ENCODE measurements at regions not wholly inside any gene's neighbourhood (a gene's known extent, or its start where the extent isn't known, plus 50 kb on each side); places are given as distances from the start of the nearest gene placed in this dataset.
"Not testable (repeated sequence)": the region's sequence is repeated elsewhere in the genome, so short reads cannot be mapped to it uniquely, and the experiment has no call there.

GRCh38 chr12:105467710-105468366, 137.3 kb downstream of the C12orf75 start:
- Mint-ChIP-seq H3K27me3 (peaks cover 3% of the 10 kb centered on the region), H3K9me3 (no peaks in the 10 kb centered on the region), H3K27ac (no peak overlapping the region), H3K4me3 (no peak overlapping the region), H3K36me3 (no peaks in the 10 kb centered on the region), H3K4me1 (no peaks in the 10 kb centered on the region)

GRCh38 chr12:105468464-105468863, 138.0 kb downstream of the C12orf75 start:
- no peak overlapping the region for H3K27ac Mint-ChIP-seq
- H3K36me3 Mint-ChIP-seq, result no peaks in the 10 kb centered on the region
- no peaks in the 10 kb centered on the region for H3K9me3 Mint-ChIP-seq
- H3K4me1 Mint-ChIP-seq, result no peaks in the 10 kb centered on the region
- H3K27me3 Mint-ChIP-seq, result peaks cover 3% of the 10 kb centered on the region
- no peak overlapping the region for H3K4me3 Mint-ChIP-seq

- H3K27ac Mint-ChIP-seq, result no peak overlapping the region
- H3K27me3 Mint-ChIP-seq, result peaks cover 5% of the 10 kb centered on the region
- no peaks in the 10 kb centered on the region for H3K36me3 Mint-ChIP-seq
- no peaks in the 10 kb centered on the region for H3K9me3 Mint-ChIP-seq
- H3K4me1 Mint-ChIP-seq, result no peaks in the 10 kb centered on the region
- no peak overlapping the region for H3K4me3 Mint-ChIP-seq
These were observed 138.7 kb downstream of the C12orf75 start for GRCh38 chr12:105469211-105469610.

- peaks cover 5% of the 10 kb centered on the region for H3K27me3 Mint-ChIP-seq
- no peaks in the 10 kb centered on the region for H3K36me3 Mint-ChIP-seq
- H3K4me3 Mint-ChIP-seq, result no peak overlapping the region
- H3K9me3 Mint-ChIP-seq, result no peaks in the 10 kb centered on the region
- no peak overlapping the region for H3K27ac Mint-ChIP-seq
- no peaks in the 10 kb centered on the region for H3K4me1 Mint-ChIP-seq
These were observed 139.2 kb downstream of the C12orf75 start for GRCh38 chr12:105469701-105470100.

GRCh38 chr12:105470102-105470501, 139.6 kb downstream of the C12orf75 start:
- H3K9me3 Mint-ChIP-seq, result no peaks in the 10 kb centered on the region
- H3K27me3 Mint-ChIP-seq, result peaks cover 5% of the 10 kb centered on the region
- H3K36me3 Mint-ChIP-seq, result no peaks in the 10 kb centered on the region
- H3K27ac Mint-ChIP-seq, result no peak overlapping the region
- no peaks in the 10 kb centered on the region for H3K4me1 Mint-ChIP-seq
- no peak overlapping the region for H3K4me3 Mint-ChIP-seq

- Mint-ChIP-seq H3K27me3 (peaks cover 5% of the 10 kb centered on the region), H3K36me3 (no peaks in the 10 kb centered on the region), H3K27ac (no peak overlapping the region), H3K4me1 (no peaks in the 10 kb centered on the region), H3K4me3 (no peak overlapping the region), H3K9me3 (no peaks in the 10 kb centered on the region)
These were observed 140.1 kb downstream of the C12orf75 start for GRCh38 chr12:105470601-105471000.

- Mint-ChIP-seq H3K27me3 (peaks cover 8% of the 10 kb centered on the region), H3K36me3 (no peaks in the 10 kb centered on the region), H3K9me3 (no peaks in the 10 kb centered on the region), H3K27ac (no peak overlapping the region), H3K4me1 (no peaks in the 10 kb centered on the region), H3K4me3 (no peak overlapping the region)
These were observed 144.2 kb downstream of the C12orf75 start for GRCh38 chr12:105474672-105475071.

- Mint-ChIP-seq H3K27ac (no peak overlapping the region), H3K4me1 (no peaks in the 10 kb centered on the region), H3K9me3 (no peaks in the 10 kb centered on the region), H3K27me3 (peaks cover 8% of the 10 kb centered on the region), H3K4me3 (no peak overlapping the region), H3K36me3 (no peaks in the 10 kb centered on the region)
These were observed 146.1 kb downstream of the C12orf75 start for GRCh38 chr12:105476616-105477015.

- no peak overlapping the region for H3K4me3 Mint-ChIP-seq
- no peak overlapping the region for H3K27ac Mint-ChIP-seq
- H3K4me1 Mint-ChIP-seq, result no peaks in the 10 kb centered on the region
- no peaks in the 10 kb centered on the region for H3K36me3 Mint-ChIP-seq
- no peaks in the 10 kb centered on the region for H3K9me3 Mint-ChIP-seq
- peaks cover 8% of the 10 kb centered on the region for H3K27me3 Mint-ChIP-seq
These were observed 147.4 kb downstream of the C12orf75 start for GRCh38 chr12:105477873-105478272.

- not testable (repeated sequence) for H3K36me3 Mint-ChIP-seq, H3K9me3 Mint-ChIP-seq, H3K4me1 Mint-ChIP-seq, H3K4me3 Mint-ChIP-seq, H3K27ac Mint-ChIP-seq, H3K27me3 Mint-ChIP-seq
These were observed 148.3 kb downstream of the C12orf75 start for GRCh38 chr12:105478788-105479187.

GRCh38 chr12:105479710-105480109, 149.2 kb downstream of the C12orf75 start:
- H3K27me3 Mint-ChIP-seq, result peaks cover 5% of the 10 kb centered on the region
- H3K9me3 Mint-ChIP-seq, result no peaks in the 10 kb centered on the region
- no peak overlapping the region for H3K4me3 Mint-ChIP-seq
- H3K27ac Mint-ChIP-seq, result no peak overlapping the region
- H3K4me1 Mint-ChIP-seq, result no peaks in the 10 kb centered on the region
- H3K36me3 Mint-ChIP-seq, result no peaks in the 10 kb centered on the region

GRCh38 chr12:105480162-105480561, 149.7 kb downstream of the C12orf75 start:
- no peaks in the 10 kb centered on the region for H3K4me1 Mint-ChIP-seq
- peaks cover 5% of the 10 kb centered on the region for H3K27me3 Mint-ChIP-seq
- H3K27ac Mint-ChIP-seq, result no peak overlapping the region
- no peaks in the 10 kb centered on the region for H3K9me3 Mint-ChIP-seq
- H3K4me3 Mint-ChIP-seq, result no peak overlapping the region
- H3K36me3 Mint-ChIP-seq, result no peaks in the 10 kb centered on the region

- H3K27ac Mint-ChIP-seq, result no peak overlapping the region
- no peaks in the 10 kb centered on the region for H3K4me1 Mint-ChIP-seq
- no peaks in the 10 kb centered on the region for H3K9me3 Mint-ChIP-seq
- H3K4me3 Mint-ChIP-seq, result no peak overlapping the region
- H3K36me3 Mint-ChIP-seq, result no peaks in the 10 kb centered on the region
- peaks cover 3% of the 10 kb centered on the region for H3K27me3 Mint-ChIP-seq
These were observed 151.2 kb downstream of the C12orf75 start for GRCh38 chr12:105481392-105482300.

- Mint-ChIP-seq H3K27me3 (peaks cover 2% of the 10 kb centered on the region), H3K36me3 (no peaks in the 10 kb centered on the region), H3K9me3 (no peaks in the 10 kb centered on the region), H3K4me1 (no peaks in the 10 kb centered on the region), H3K4me3 (no peak overlapping the region), H3K27ac (no peak overlapping the region)
These were observed 152.5 kb downstream of the C12orf75 start for GRCh38 chr12:105482951-105483350.

GRCh38 chr12:105483691-105484090, 153.2 kb downstream of the C12orf75 start:
- Mint-ChIP-seq H3K36me3 (no peaks in the 10 kb centered on the region), H3K27ac (no peak overlapping the region), H3K27me3 (peaks cover 1% of the 10 kb centered on the region), H3K4me3 (no peak overlapping the region), H3K4me1 (no peaks in the 10 kb centered on the region), H3K9me3 (no peaks in the 10 kb centered on the region)

GRCh38 chr12:105485321-105485910, 154.9 kb downstream of the C12orf75 start:
- H3K9me3 Mint-ChIP-seq, result no peaks in the 10 kb centered on the region
- no peaks in the 10 kb centered on the region for H3K36me3 Mint-ChIP-seq
- no peak overlapping the region for H3K27ac Mint-ChIP-seq
- H3K27me3 Mint-ChIP-seq, result no peaks in the 10 kb centered on the region
- H3K4me3 Mint-ChIP-seq, result no peak overlapping the region
- H3K4me1 Mint-ChIP-seq, result no peaks in the 10 kb centered on the region
